Hepatocyte (in vitro differentiated cells): ENCODE measurements at regions not wholly inside any gene's neighbourhood (a gene's known extent, or its start where the extent isn't known, plus 50 kb on each side); places are given as distances from the start of the nearest gene placed in this dataset.

Source experiments
- DNase-seq: peaks from one replicate; pipeline ENCODE4 v3.0.0-alpha.2; 2016; ENCODE audit warnings: low spot score
- H2AFZ ChIP-seq: fragments of 200-600 bp; sonication (generic); 2 replicates; pipeline ENCODE4 v1.6.0; 2016; ENCODE audit warnings: antibody characterized with exemption, mild to moderate bottlenecking
- H3K27ac ChIP-seq: fragments of 200-600 bp; sonication (generic); 2 replicates; pipeline ENCODE4 v1.5.1; 2016; ENCODE audit warnings: mild to moderate bottlenecking
- H3K27me3 ChIP-seq: fragments of 200-600 bp; sonication (generic); 2 replicates; pipeline ENCODE4 v1.6.1; 2016
- H3K36me3 ChIP-seq: fragments of 200-600 bp; sonication (generic); replicated peaks from 2 replicates; pipeline ENCODE4 v1.5.1; 2016; ENCODE audit warnings: low read depth; ENCODE audit not compliant: insufficient read depth
- H3K4me1 ChIP-seq: fragments of 200-600 bp; sonication (generic); 2 replicates; pipeline ENCODE4 v1.5.1; 2016; ENCODE audit warnings: mild to moderate bottlenecking, moderate library complexity; ENCODE audit not compliant: insufficient read depth
- H3K4me2 ChIP-seq: fragments of 200-600 bp; sonication (generic); 2 replicates; pipeline ENCODE4 v1.6.0; 2016
- H3K4me3 ChIP-seq: fragments of 200-600 bp; sonication (generic); 2 replicates; pipeline ENCODE4 v1.5.1; 2016; ENCODE audit warnings: mild to moderate bottlenecking
- H3K79me2 ChIP-seq: fragments of 200-600 bp; sonication (generic); 2 replicates; pipeline ENCODE4 v1.6.0; 2017; ENCODE audit warnings: mild to moderate bottlenecking
- H3K9me2 ChIP-seq: fragments of 200-600 bp; sonication (generic); replicated peaks from 2 replicates; pipeline ENCODE4 v1.6.0; 2017; ENCODE audit warnings: mild to moderate bottlenecking; ENCODE audit not compliant: insufficient read depth
- H3K9me3 ChIP-seq: fragments of 200-600 bp; sonication (generic); 2 replicates; pipeline ENCODE4 v1.5.1; 2016; ENCODE audit warnings: low read depth, mild to moderate bottlenecking
- H4K20me1 ChIP-seq: fragments of 200-600 bp; sonication (generic); 2 replicates; pipeline ENCODE4 v1.6.0; 2016; ENCODE audit warnings: mild to moderate bottlenecking; ENCODE audit not compliant: insufficient read depth, poor library complexity, severe bottlenecking
- EZH2 ChIP-seq: fragments of 200-600 bp; sonication (generic); IDR thresholded peaks from 2 replicates; pipeline ENCODE4 v1.6.1; 2016; ENCODE audit warnings: antibody characterized with exemption, mild to moderate bottlenecking, borderline replicate concordance
- EZH2phosphoT487 ChIP-seq: fragments of 200-600 bp; sonication (generic); IDR thresholded peaks from one replicate; pipeline ENCODE4 v1.6.1; 2018; ENCODE audit warnings: antibody characterized with exemption, mild to moderate bottlenecking, low read depth, moderate library complexity; ENCODE audit not compliant: unreplicated experiment, severe bottlenecking
- WGBS: methylation state at CpG from one replicate; pipeline ENCODE4 v1.1.6; 2016; ENCODE audit warnings: low lambda C conversion rate; ENCODE audit errors: missing lambda C conversion rate; 5-methylcytosine and 5-hydroxymethylcytosine counted together
- TF ChIP-seq, protein P1 (sequence below): fragments of 200-600 bp; sonication (generic); IDR thresholded peaks from 2 replicates; pipeline ENCODE4 v1.5.1; 2016; ENCODE audit warnings: antibody characterized with exemption, mild to moderate bottlenecking; ENCODE audit not compliant: poor library complexity

DNA sequence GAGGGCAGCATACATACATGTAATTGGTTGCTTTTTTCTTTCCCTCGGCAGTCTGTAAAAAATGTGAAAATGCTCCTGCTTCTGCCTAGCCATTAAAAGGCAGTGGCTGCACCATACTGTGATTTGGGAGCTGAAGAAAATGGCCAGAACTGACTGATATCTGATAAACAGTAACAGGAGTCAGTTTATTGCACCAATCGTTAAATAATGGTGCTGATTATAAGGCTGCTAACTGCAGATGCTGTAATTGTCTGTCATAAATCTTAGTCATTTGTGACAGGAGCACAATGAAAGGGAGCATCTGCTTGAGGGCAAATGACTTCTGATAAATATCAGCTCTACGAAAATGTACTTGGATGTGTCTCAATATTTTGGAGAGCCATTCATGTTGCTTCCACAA, 263.1 kb upstream of the DNAJC19 start:
- WGBS: 25% methylated on average over 3 of the region's 3 CpGs
- Histone ChIP-seq H3K79me2 (no peaks in the 10 kb centered on the region), H3K9me3 (no peaks in the 10 kb centered on the region), H4K20me1 (no peaks in the 10 kb centered on the region), H2AFZ (no peak overlapping the region), H3K27ac (no peak overlapping the region), H3K4me1 (no peaks in the 10 kb centered on the region), H3K4me3 (no peak overlapping the region), H3K9me2 (no peaks in the 10 kb centered on the region), H3K36me3 (no peaks in the 10 kb centered on the region), H3K4me2 (no peak overlapping the region), H3K27me3 (peaks cover 11% of the 10 kb centered on the region)
- TF ChIP-seq, protein P1, sequence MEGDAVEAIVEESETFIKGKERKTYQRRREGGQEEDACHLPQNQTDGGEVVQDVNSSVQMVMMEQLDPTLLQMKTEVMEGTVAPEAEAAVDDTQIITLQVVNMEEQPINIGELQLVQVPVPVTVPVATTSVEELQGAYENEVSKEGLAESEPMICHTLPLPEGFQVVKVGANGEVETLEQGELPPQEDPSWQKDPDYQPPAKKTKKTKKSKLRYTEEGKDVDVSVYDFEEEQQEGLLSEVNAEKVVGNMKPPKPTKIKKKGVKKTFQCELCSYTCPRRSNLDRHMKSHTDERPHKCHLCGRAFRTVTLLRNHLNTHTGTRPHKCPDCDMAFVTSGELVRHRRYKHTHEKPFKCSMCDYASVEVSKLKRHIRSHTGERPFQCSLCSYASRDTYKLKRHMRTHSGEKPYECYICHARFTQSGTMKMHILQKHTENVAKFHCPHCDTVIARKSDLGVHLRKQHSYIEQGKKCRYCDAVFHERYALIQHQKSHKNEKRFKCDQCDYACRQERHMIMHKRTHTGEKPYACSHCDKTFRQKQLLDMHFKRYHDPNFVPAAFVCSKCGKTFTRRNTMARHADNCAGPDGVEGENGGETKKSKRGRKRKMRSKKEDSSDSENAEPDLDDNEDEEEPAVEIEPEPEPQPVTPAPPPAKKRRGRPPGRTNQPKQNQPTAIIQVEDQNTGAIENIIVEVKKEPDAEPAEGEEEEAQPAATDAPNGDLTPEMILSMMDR: no peak
- TF ChIP-seq EZH2phosphoT487 (no peak), EZH2 (no peak)
- DNase-seq: no peak

DNA sequence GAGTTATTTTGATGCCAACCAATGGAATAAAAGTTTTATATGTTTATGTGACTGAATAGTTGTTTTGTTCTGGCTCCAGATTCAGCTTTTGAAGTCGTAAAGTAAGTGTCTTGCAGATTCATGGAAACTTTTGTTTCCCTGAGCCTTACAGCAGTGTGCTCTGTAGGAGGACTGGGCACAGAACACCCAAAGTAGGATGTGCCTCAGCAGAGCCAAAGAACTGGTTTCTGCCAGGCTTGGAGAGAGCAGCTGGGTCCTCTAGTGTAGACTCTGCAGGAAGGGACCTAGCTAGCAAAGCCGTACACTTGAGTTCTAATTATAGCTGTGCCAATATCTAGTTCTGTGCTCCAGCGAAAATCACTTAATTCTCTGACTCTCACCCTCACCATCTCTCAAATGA, 261.2 kb upstream of the DNAJC19 start:
- Histone ChIP-seq H3K4me2 (no peak overlapping the region), H3K4me3 (no peak overlapping the region), H4K20me1 (no peaks in the 10 kb centered on the region), H3K4me1 (no peaks in the 10 kb centered on the region), H3K27ac (no peak overlapping the region), H3K36me3 (no peaks in the 10 kb centered on the region), H3K27me3 (peaks cover 14% of the 10 kb centered on the region), H2AFZ (no peak overlapping the region), H3K9me2 (no peaks in the 10 kb centered on the region), H3K79me2 (no peaks in the 10 kb centered on the region), H3K9me3 (no peaks in the 10 kb centered on the region)
- TF ChIP-seq EZH2 (no peak), EZH2phosphoT487 (no peak)
- TF ChIP-seq, protein P1: no peak
- DNase-seq: no peak
- 77% methylated on average over 3 of the region's 3 CpGs for WGBS

DNA sequence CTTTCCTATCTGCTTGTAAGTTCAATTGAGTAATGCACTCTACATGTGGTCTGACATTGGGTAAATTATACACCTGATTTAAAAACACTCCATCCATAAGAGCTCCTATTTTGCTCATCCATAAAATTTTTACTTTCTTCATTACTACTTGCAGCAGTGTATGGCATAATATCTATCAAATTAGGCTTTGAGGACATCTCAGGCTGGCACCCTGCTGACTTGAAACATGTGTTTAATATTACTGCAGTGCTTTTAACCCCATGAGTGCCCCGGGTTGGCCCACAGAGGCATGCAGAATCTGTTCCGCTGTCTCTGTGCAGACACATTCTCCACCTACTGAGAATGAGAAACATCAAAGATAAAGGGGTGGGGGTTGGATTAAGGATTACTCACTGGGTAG, 249.9 kb upstream of the DNAJC19 start:
- no peaks in the 10 kb centered on the region for H3K9me3 ChIP-seq
- no peaks in the 10 kb centered on the region for H4K20me1 ChIP-seq
- H2AFZ ChIP-seq: no peak overlapping the region
- no peaks in the 10 kb centered on the region for H3K79me2 ChIP-seq
- no peak for TF ChIP-seq EZH2
- no peak for TF ChIP-seq EZH2phosphoT487
- TF ChIP-seq, protein P1: no peak
- no peak overlapping the region for H3K27ac ChIP-seq
- H3K27me3 ChIP-seq: peaks cover 4% of the 10 kb centered on the region
- no peak overlapping the region for H3K4me3 ChIP-seq
- no peaks in the 10 kb centered on the region for H3K4me1 ChIP-seq
- no peaks in the 10 kb centered on the region for H3K9me2 ChIP-seq
- no peaks in the 10 kb centered on the region for H3K36me3 ChIP-seq
- H3K4me2 ChIP-seq: no peak overlapping the region
- no peak for DNase-seq
- WGBS: 56% methylated on average over 2 of the region's 2 CpGs

DNA sequence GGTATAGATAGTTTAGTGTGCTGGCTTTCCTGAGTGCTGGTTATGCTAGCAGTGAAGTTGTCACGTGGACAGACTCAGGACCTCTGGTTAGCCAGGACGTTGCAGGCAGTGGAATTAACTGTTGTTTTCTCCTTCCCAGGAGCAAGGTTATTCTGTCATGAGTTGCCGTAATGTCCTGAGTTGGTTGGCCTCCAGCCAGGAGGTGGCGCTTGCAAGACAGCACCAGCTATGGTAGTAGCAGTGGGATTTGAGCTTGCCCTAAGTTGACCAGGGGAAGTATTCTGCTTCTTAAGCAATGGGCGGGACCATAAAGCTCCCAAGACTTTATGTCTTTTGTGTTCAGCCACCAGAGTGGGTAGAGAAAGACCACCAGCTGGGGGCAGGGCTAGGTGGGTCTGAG, 240.7 kb upstream of the DNAJC19 start:
- WGBS: 88% methylated on average over 5 of the region's 5 CpGs
- TF ChIP-seq EZH2phosphoT487 (no peak), EZH2 (no peak)
- TF ChIP-seq, protein P1: no peak
- H3K9me2 ChIP-seq: no peaks in the 10 kb centered on the region
- no peaks in the 10 kb centered on the region for H4K20me1 ChIP-seq
- no peaks in the 10 kb centered on the region for H3K79me2 ChIP-seq
- no peaks in the 10 kb centered on the region for H3K9me3 ChIP-seq
- H3K36me3 ChIP-seq: no peaks in the 10 kb centered on the region
- no peaks in the 10 kb centered on the region for H3K4me1 ChIP-seq
- DNase-seq: no peak
- no peak overlapping the region for H3K27ac ChIP-seq
- H3K27me3 ChIP-seq: no peaks in the 10 kb centered on the region
- no peak overlapping the region for H3K4me3 ChIP-seq
- H2AFZ ChIP-seq: no peak overlapping the region
- H3K4me2 ChIP-seq: no peak overlapping the region
